Gastrocnemius medialis (tissue), 4 donors: ENCODE measurements at regions not wholly inside any gene's neighbourhood (a gene's known extent, or its start where the extent isn't known, plus 50 kb on each side); places are given as distances from the start of the nearest gene placed in this dataset.

Experiments used
- ATAC-seq, 2 donors: fragments of 150-250 bp; one replicate each; pipeline ENCODE4 v1.9.1; 2016
- DNase-seq, 2 donors: peaks; one replicate each; pipeline ENCODE4 v3.0.0-alpha.2; 2019
- H3K27ac ChIP-seq, 4 donors: fragments of 200-600 bp; sonication (generic); 1 replicate in 1 of 4; 2 replicates in 3 of 4; pipeline ENCODE4 v1.5.1; 2016 to 2018; ENCODE audit warnings: mild to moderate bottlenecking in 2 of 4, moderate library complexity in 1 of 4
- H3K27me3 ChIP-seq, 3 donors: fragments of 200-600 bp; sonication (generic) in 2 of 3; 1 replicate in 1 of 3; 2 replicates in 2 of 3; pipeline versions ENCODE4 v1.5.1 to v1.6.0; 2016 to 2019; ENCODE audit warnings: mild to moderate bottlenecking in 1 of 3, moderate library complexity in 1 of 3
- H3K36me3 ChIP-seq, 2 donors: fragments of 200-600 bp; sonication (generic) in 1 of 2; one replicate each; pipeline ENCODE4 v1.5.1; 2017 to 2018
- H3K4me1 ChIP-seq, 2 donors: fragments of 200-600 bp; sonication (generic) in 1 of 2; one replicate each; pipeline ENCODE4 v1.5.1; 2016 to 2017; ENCODE audit warnings: mild to moderate bottlenecking in 2 of 2
- H3K4me3 ChIP-seq, 4 donors: fragments of 200-600 bp; sonication (generic) in 3 of 4; 1 replicate in 1 of 4; 2 replicates in 3 of 4; pipeline ENCODE4 v1.5.1; 2016 to 2019; ENCODE audit warnings: mild to moderate bottlenecking in 2 of 4
- H3K9me3 ChIP-seq, 3 donors: fragments of 200-600 bp; sonication (generic) in 2 of 3; 1 replicate in 1 of 3; 2 replicates in 2 of 3; pipeline ENCODE4 v1.5.1; 2016 to 2019
- CTCF ChIP-seq, 5 experiments: fragments of 450-650 bp in 3 of 5; fragments of 200-600 bp in 2 of 5; sonication (generic) in 2 of 5; IDR thresholded peaks in 4 of 5; conservative IDR thresholded peaks in 1 of 5; 1 replicate in 4 of 5; 2 replicates in 1 of 5; pipeline ENCODE4 v1.5.1; 2016 to 2019; ENCODE audit warnings: antibody characterized with exemption in 5 of 5, mild to moderate bottlenecking in 3 of 5, moderate library complexity in 3 of 5
- POLR2A ChIP-seq, 2 donors: fragments of 450-650 bp; IDR thresholded peaks; one replicate each; pipeline ENCODE4 v1.6.1; 2017; ENCODE audit warnings: antibody characterized with exemption in 2 of 2, mild to moderate bottlenecking in 2 of 2, moderate library complexity in 2 of 2
- in situ Hi-C, 4 donors: fragments of 200-750 bp; cut with MboI; loops; one replicate each; pipeline versions ENCODE4 v1.15.0 to v1.8.0; 2017; ENCODE audit warnings: low sequenced_read_pairs in 4 of 4
- intact Hi-C: fragments of 100-400 bp; cut with DNase I; formaldehyde crosslinking; loops from one replicate; pipeline ENCODE4 v1.15.1; 2023; ENCODE audit warnings: low total_unique reads

- DNase-seq, result no peak
- no peaks in the 10 kb centered on the region for H3K27me3 ChIP-seq
- in situ Hi-C loops, result no loop called here
- TF ChIP-seq CTCF (IDR thresholded peaks at IDR 0.05 in 4 of 5, conservative IDR thresholded peaks at IDR 0.05 in 1 of 5) (no peak), POLR2A (IDR thresholded peaks at IDR 0.05) (no peak)
- intact Hi-C loops, result no loop called here
- no peaks in the 10 kb centered on the region for H3K9me3 ChIP-seq
- H3K27ac ChIP-seq, result no peak overlapping the region
- no peak for ATAC-seq
- H3K36me3 ChIP-seq, result no peaks in the 10 kb centered on the region
- H3K4me1 ChIP-seq, result no peaks in the 10 kb centered on the region
- H3K4me3 ChIP-seq, result no peak overlapping the region
Measured at GRCh38 chr20:39645131-39645530, 683.0 kb downstream of the DHX35 start.

GRCh38 chr20:39643292-39643691, 681.1 kb downstream of the DHX35 start:
- no peak overlapping the region for H3K27ac ChIP-seq
- H3K9me3 ChIP-seq, result no peaks in the 10 kb centered on the region
- H3K36me3 ChIP-seq, result no peaks in the 10 kb centered on the region
- in situ Hi-C loops, result no loop called here
- no peak for DNase-seq
- TF ChIP-seq CTCF (IDR thresholded peaks at IDR 0.05 in 4 of 5, conservative IDR thresholded peaks at IDR 0.05 in 1 of 5) (no peak), POLR2A (IDR thresholded peaks at IDR 0.05) (no peak)
- intact Hi-C loops, result no loop called here
- H3K27me3 ChIP-seq, result no peaks in the 10 kb centered on the region
- no peak for ATAC-seq
- no peak overlapping the region for H3K4me3 ChIP-seq
- no peaks in the 10 kb centered on the region for H3K4me1 ChIP-seq

DNA sequence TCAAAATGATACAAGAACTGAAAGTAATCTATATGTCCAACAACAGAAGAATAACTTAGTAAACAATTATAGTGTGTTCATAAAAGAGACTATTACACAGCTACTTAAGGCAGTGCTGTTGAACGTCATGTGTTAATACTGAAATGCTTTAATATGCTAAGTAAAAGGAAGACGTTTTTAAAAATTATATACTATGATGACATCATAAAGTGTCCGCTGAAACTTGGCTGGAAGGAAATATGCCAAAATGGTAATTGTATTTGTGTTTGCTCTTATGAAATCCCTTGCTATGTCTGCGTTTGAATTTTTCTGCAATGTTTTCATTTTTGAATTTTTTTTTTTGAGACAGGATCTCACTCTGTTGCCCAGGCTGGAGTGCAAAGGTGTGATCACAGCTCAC, 679.3 kb downstream of the DHX35 start:
- H3K4me3 ChIP-seq, result no peak overlapping the region
- no peaks in the 10 kb centered on the region for H3K27me3 ChIP-seq
- no peak for ATAC-seq
- intact Hi-C loops, result no loop called here
- H3K27ac ChIP-seq, result no peak overlapping the region
- no peaks in the 10 kb centered on the region for H3K4me1 ChIP-seq
- H3K36me3 ChIP-seq, result no peaks in the 10 kb centered on the region
- H3K9me3 ChIP-seq, result no peaks in the 10 kb centered on the region
- in situ Hi-C loops, result no loop called here
- TF ChIP-seq POLR2A (IDR thresholded peaks at IDR 0.05) (no peak), CTCF (IDR thresholded peaks at IDR 0.05 in 4 of 5, conservative IDR thresholded peaks at IDR 0.05 in 1 of 5) (no peak)
- DNase-seq, result no peak

DNA sequence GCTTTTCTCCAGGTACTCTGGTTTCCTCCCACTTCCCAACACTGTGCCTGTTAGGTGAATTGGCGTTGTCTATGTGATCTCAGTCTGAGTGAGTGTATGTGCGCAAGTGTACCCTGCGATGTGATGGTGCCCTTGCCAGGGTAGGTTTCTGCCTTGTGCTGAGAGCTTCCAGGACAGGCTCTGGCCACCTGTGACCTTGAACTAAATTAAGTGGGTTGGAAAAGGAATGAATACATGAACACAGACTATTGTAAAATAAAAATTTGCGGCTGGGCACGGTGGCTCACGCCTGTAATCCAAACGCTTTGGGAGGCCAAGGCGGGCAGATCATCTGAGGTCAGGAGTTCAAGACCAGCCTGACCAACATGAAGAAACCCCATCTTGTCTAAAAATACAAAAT, 678.0 kb downstream of the DHX35 start:
- DNase-seq (no peak), ATAC-seq (no peak)
- no peak for TF ChIP-seq POLR2A (IDR thresholded peaks at IDR 0.05)
- no peak for TF ChIP-seq CTCF (IDR thresholded peaks at IDR 0.05 in 4 of 5, conservative IDR thresholded peaks at IDR 0.05 in 1 of 5)
- Histone ChIP-seq H3K4me1 (no peaks in the 10 kb centered on the region), H3K4me3 (no peak overlapping the region), H3K27me3 (no peaks in the 10 kb centered on the region), H3K9me3 (no peaks in the 10 kb centered on the region), H3K27ac (no peak overlapping the region), H3K36me3 (no peaks in the 10 kb centered on the region)
- intact Hi-C loops (no loop called here), in situ Hi-C loops (no loop called here)

DNA sequence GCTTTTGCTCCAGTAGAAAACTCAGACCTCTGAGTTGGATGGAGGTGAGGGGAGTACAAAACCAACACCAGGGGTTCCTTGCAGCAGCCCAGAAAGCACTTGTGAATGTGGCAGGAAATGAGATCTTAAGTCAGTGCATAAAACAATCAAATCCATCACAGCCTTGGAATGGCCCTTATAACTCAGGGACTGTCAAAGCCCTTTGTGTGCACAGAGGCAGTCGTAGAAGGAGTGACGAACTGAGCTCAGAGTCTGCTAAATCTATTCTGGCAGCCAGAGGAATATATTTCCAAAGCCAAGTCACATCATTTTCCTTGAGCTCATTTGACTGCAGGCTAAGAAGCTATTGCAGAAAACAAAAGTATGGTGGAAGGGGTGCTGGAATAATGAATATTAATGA, 676.6 kb downstream of the DHX35 start:
- Histone ChIP-seq H3K36me3 (no peaks in the 10 kb centered on the region), H3K4me1 (no peaks in the 10 kb centered on the region), H3K27me3 (no peaks in the 10 kb centered on the region), H3K4me3 (no peak overlapping the region), H3K27ac (no peak overlapping the region), H3K9me3 (no peaks in the 10 kb centered on the region)
- ATAC-seq (no peak), DNase-seq (no peak)
- intact Hi-C loops (no loop called here), in situ Hi-C loops (no loop called here)
- TF ChIP-seq CTCF (IDR thresholded peaks at IDR 0.05 in 4 of 5, conservative IDR thresholded peaks at IDR 0.05 in 1 of 5) (no peak), POLR2A (IDR thresholded peaks at IDR 0.05) (no peak)
